ENCODE measurements at regions not wholly inside any gene's neighbourhood (a gene's known extent, or its start where the extent isn't known, plus 50 kb on each side); places are given as distances from the start of the nearest gene placed in this dataset.

DNA sequence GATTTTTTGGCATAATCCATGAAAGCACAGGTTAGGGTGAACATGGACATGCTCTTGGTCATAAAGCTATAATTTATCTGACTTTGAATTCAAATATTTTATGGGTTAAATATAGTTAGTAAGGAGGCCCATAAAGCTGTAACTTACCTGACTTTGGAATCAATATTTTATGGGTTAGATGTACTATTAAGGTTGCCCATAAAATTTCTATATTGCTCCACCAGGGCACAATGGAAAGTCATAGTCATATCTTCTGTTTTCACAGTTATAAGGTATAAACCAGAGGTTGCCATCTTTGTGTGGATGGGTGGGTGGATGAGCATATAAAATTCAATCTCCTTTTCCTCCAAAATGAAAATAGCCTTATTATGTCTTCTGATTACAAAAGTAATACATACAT lies 120.5 kb upstream of the ADAMTSL1 start:
- H3K4me3 ChIP-seq (ENCODE audit: low read depth, low read length) = no peak overlapping the region
- no peak overlapping the region for H3K27ac ChIP-seq (ENCODE audit: low read depth)
- H3K4me1 ChIP-seq (ENCODE audit: insufficient read depth) = no peaks in the 10 kb centered on the region
- no peak for DNase-seq (ENCODE audit: extremely low spot score)
- H3K36me3 ChIP-seq (ENCODE audit: insufficient read depth) = peaks cover 1% of the 10 kb centered on the region

- no peaks in the 10 kb centered on the region for H3K4me1 ChIP-seq (ENCODE audit: insufficient read depth)
- 96% methylated on average over 1 of the region's 1 CpG for WGBS
- H3K36me3 ChIP-seq (ENCODE audit: insufficient read depth) = peaks cover 1% of the 10 kb centered on the region
- no peak overlapping the region for H3K27ac ChIP-seq (ENCODE audit: low read depth)
- H3K4me3 ChIP-seq (ENCODE audit: low read depth, low read length) = no peak overlapping the region
- DNase-seq (ENCODE audit: extremely low spot score) = no peak
Observed at GRCh38 chr9:18357321-18357720, 116.6 kb upstream of the ADAMTSL1 start.

- DNase-seq (ENCODE audit: extremely low spot score) = no peak
- Histone ChIP-seq H3K27ac (ENCODE audit: low read depth) (no peak overlapping the region), H3K4me3 (ENCODE audit: low read depth, low read length) (no peak overlapping the region), H3K36me3 (ENCODE audit: insufficient read depth) (peaks cover 1% of the 10 kb centered on the region), H3K4me1 (ENCODE audit: insufficient read depth) (no peaks in the 10 kb centered on the region)
- WGBS = 97% methylated on average over 2 of the region's 2 CpGs
Observed at GRCh38 chr9:18358325-18358724, 115.6 kb upstream of the ADAMTSL1 start.

DNA sequence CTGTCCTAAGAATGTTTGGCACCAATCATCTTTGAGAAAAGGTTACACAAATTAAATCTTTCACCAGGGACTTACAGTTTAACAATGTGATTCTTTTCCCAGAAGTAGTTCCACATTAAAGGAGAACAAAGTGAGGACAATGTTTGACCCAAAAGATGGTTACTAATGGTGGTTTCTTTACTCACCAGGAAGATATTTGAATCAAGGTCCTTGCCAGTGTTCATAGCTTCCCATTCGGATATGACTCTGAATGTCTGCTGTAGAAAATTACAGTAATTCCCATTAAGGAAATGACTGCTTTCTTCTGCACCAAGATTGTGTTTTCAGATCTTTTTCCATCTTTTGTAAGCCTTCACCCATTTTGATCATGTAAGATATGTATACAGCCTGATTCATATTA lies 114.6 kb upstream of the ADAMTSL1 start:
- 80% methylated on average over 1 of the region's 1 CpG for WGBS
- no peak for DNase-seq (ENCODE audit: extremely low spot score)
- H3K4me1 ChIP-seq (ENCODE audit: insufficient read depth) = no peaks in the 10 kb centered on the region
- H3K4me3 ChIP-seq (ENCODE audit: low read depth, low read length) = no peak overlapping the region
- no peak overlapping the region for H3K27ac ChIP-seq (ENCODE audit: low read depth)
- peaks cover 1% of the 10 kb centered on the region for H3K36me3 ChIP-seq (ENCODE audit: insufficient read depth)

DNA sequence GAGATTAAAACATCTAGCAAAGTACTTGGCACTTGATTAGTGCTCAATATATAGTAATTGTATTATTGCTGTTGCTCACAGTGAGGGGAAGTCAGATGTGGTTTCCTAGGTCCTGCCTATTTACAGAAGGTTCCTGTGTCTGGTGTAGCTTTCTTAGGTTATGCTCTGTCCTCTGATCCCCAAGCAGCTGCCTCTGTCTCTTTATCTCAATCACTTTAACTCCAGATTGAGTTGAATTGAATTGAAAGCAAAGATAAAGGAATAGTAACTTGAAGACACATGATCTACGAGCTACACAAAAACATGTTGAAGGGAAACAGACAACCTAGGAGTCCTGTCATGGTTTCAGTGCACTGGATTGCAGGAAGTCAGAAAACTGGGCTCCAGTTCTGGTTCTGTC lies 113.9 kb upstream of the ADAMTSL1 start:
- Histone ChIP-seq H3K27ac (ENCODE audit: low read depth) (no peak overlapping the region), H3K4me3 (ENCODE audit: low read depth, low read length) (no peak overlapping the region), H3K4me1 (ENCODE audit: insufficient read depth) (no peaks in the 10 kb centered on the region), H3K36me3 (ENCODE audit: insufficient read depth) (peaks cover 1% of the 10 kb centered on the region)
- DNase-seq (ENCODE audit: extremely low spot score) = no peak
- 76% methylated on average over 1 of the region's 1 CpG for WGBS

DNA sequence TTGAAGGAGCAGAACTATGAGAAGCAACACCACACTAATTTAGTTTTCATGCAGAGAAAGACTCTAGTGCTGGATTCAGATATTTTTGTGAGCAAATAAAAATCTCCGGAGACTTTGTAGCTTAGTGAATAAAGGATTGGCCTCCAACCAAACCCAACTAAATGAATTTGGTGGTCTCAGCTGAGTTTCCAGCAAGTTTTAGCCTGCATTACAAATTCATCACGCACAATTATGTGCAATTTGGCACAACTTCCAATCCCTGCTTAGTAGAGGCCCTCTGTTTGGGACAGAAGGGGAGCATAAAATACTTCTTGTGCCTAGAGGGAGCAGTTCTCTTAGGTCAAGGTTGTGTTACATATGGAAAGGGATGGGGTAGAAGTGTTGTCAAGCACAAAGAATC lies 112.3 kb upstream of the ADAMTSL1 start:
- Histone ChIP-seq H3K4me3 (ENCODE audit: low read depth, low read length) (no peak overlapping the region), H3K36me3 (ENCODE audit: insufficient read depth) (peaks cover 1% of the 10 kb centered on the region), H3K27ac (ENCODE audit: low read depth) (no peak overlapping the region), H3K4me1 (ENCODE audit: insufficient read depth) (no peaks in the 10 kb centered on the region)
- WGBS = 60% methylated on average over 2 of the region's 2 CpGs
- DNase-seq (ENCODE audit: extremely low spot score) = no peak

DNA sequence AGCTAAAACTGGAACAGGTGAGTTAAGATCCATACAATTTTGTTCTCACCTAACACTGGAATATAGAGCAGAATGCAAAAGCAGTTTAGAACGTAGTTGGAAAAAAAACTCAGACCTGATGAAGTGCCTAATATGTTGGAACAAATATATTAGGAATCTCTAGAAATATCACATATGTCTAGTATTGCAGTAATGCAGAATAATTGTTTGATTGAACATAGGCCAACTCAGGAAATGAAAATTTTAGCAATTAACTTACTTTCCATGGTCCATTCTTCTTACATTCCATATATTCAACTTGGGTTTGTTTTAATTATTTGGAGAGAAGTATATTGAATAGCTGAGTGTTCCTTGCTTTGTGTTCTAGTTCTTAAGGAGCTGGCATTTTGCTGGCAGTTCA lies 111.8 kb upstream of the ADAMTSL1 start:
- WGBS = 89% methylated on average over 1 of the region's 1 CpG
- H3K4me1 ChIP-seq (ENCODE audit: insufficient read depth) = no peaks in the 10 kb centered on the region
- no peak overlapping the region for H3K4me3 ChIP-seq (ENCODE audit: low read depth, low read length)
- DNase-seq (ENCODE audit: extremely low spot score) = no peak
- no peak overlapping the region for H3K27ac ChIP-seq (ENCODE audit: low read depth)
- no peaks in the 10 kb centered on the region for H3K36me3 ChIP-seq (ENCODE audit: insufficient read depth)

DNA sequence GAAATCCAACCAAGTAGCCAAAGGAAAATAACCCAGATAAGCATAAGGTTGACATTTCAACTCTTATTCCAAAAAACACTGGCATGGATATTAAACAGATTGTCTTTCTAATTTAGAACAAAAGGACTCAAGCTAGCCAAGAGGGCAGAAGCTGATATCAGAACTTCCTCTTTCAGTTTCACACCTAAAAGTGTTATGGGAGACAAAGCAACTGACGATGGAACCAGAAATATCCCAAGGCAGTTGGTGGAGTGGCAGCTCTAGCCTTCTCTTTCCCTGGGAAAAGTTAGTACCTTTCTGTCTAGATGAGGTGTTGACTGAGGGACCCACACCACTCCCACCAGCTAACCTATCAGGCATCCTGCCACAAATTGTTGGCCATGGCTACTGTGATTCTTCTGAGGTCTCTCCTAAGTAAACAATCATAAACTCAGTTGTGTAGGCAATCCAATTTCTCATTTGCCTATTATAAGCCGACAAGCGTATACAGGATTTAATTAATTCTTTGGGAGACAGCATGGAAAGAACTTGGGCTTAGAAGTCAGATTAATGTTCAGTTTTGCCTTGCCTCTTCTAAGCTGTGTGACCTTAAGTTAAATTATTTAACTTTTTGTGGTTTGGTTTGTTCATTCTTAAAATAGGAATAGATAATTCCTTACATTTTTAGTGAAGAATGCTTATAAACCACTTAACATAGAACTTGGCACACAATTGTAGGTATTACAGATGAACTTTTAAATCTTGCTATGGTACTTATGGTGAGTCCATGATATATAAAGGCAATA lies 110.9 kb upstream of the ADAMTSL1 start:
- H3K27ac ChIP-seq (ENCODE audit: low read depth) = no peak overlapping the region

GRCh38 chr9:18365651-18366050 lies 108.3 kb upstream of the ADAMTSL1 start:
- no peaks in the 10 kb centered on the region for H3K4me1 ChIP-seq (ENCODE audit: insufficient read depth)
- no peak overlapping the region for H3K4me3 ChIP-seq (ENCODE audit: low read depth, low read length)
- no peaks in the 10 kb centered on the region for H3K36me3 ChIP-seq (ENCODE audit: insufficient read depth)
- no peak overlapping the region for H3K27ac ChIP-seq (ENCODE audit: low read depth)
- WGBS = 93% methylated on average over 6 of the region's 6 CpGs
- DNase-seq (ENCODE audit: extremely low spot score) = no peak

More for the DNA sequence above, 110.9 kb upstream of the ADAMTSL1 start:
- Histone ChIP-seq H3K4me1 (ENCODE audit: insufficient read depth) (no peaks in the 10 kb centered on the region), H3K36me3 (ENCODE audit: insufficient read depth) (no peaks in the 10 kb centered on the region), H3K4me3 (ENCODE audit: low read depth, low read length) (no peak overlapping the region)
- DNase-seq (ENCODE audit: extremely low spot score) = no peak
- 23% methylated on average over 3 of the region's 3 CpGs for WGBS

DNA sequence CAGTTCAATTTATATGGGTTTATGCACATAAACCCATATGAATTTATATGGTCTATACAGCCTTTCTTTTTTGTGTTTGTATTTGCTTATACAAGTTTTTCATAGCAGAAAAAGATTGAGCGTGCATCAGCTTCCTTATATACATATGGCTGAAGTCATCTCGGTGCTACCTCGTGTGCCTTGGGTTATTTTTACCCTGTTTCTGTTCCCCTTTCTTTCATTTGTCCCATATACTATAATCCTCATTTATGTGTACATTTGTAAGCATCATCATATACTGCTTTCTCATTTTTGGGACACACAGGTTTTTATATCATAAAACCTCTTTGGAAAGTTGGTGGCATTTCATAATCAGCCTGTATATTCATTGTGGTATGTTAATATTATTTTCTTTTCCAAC lies 107.8 kb upstream of the ADAMTSL1 start:
- Histone ChIP-seq H3K4me1 (ENCODE audit: insufficient read depth) (no peaks in the 10 kb centered on the region), H3K36me3 (ENCODE audit: insufficient read depth) (no peaks in the 10 kb centered on the region), H3K4me3 (ENCODE audit: low read depth, low read length) (no peak overlapping the region), H3K27ac (ENCODE audit: low read depth) (no peak overlapping the region)
- DNase-seq (ENCODE audit: extremely low spot score) = no peak
- WGBS = 81% methylated on average over 3 of the region's 3 CpGs

DNA sequence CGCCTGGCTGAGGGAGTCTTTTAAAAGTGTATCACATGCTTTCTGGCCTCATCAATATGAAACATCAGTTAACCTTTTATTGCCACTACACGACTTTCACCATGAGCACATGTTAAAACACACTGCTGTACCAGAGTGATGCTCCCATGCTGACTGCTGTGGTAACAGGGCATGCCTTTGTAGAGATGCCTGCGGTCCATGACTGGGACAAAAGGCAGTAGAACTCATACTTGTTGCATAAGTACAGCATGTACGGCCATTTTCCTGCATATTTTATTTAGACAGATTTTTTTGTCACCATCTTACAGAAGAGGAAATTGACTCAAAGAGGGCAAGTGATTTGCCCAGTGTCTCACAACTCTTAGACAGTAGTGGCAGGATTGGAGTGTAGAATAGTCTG lies 105.7 kb upstream of the ADAMTSL1 start:
- WGBS = 91% methylated on average over 4 of the region's 4 CpGs
- DNase-seq (ENCODE audit: extremely low spot score) = no peak
- Histone ChIP-seq H3K4me3 (ENCODE audit: low read depth, low read length) (no peak overlapping the region), H3K36me3 (ENCODE audit: insufficient read depth) (no peaks in the 10 kb centered on the region), H3K4me1 (ENCODE audit: insufficient read depth) (no peaks in the 10 kb centered on the region), H3K27ac (ENCODE audit: low read depth) (no peak overlapping the region)

DNA sequence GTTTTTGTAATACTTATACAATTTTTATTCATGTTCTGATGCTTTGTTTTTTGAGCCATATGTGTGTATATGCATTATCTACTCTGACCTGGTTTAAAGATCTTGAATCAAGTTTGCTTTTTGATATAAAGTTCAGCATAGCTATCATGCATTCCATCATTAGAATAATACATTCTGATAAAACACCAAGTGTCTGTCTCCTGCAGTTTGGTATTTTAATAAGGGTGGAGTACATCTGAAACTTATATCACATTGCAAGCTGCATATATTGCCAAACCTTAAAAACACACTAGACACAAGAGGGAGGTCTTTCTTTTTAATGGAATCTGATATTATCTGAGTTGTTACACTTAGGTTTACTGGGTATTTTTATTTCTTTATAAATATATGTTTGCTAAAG lies 102.8 kb upstream of the ADAMTSL1 start:
- H3K27ac ChIP-seq (ENCODE audit: low read depth) = no peak overlapping the region
- H3K4me1 ChIP-seq (ENCODE audit: insufficient read depth) = no peaks in the 10 kb centered on the region
- H3K4me3 ChIP-seq (ENCODE audit: low read depth, low read length) = no peak overlapping the region
- no peak for DNase-seq (ENCODE audit: extremely low spot score)
- no peaks in the 10 kb centered on the region for H3K36me3 ChIP-seq (ENCODE audit: insufficient read depth)

GRCh38 chr9:18371621-18372020 lies 102.3 kb upstream of the ADAMTSL1 start:
- DNase-seq (ENCODE audit: extremely low spot score) = no peak
- no peaks in the 10 kb centered on the region for H3K36me3 ChIP-seq (ENCODE audit: insufficient read depth)
- 30% methylated on average over 3 of the region's 3 CpGs for WGBS
- H3K27ac ChIP-seq (ENCODE audit: low read depth) = no peak overlapping the region
- H3K4me3 ChIP-seq (ENCODE audit: low read depth, low read length) = no peak overlapping the region
- no peaks in the 10 kb centered on the region for H3K4me1 ChIP-seq (ENCODE audit: insufficient read depth)

GRCh38 chr9:18379073-18379811 lies 94.7 kb upstream of the ADAMTSL1 start:
- Histone ChIP-seq H3K36me3 (ENCODE audit: insufficient read depth) (no peaks in the 10 kb centered on the region), H3K27ac (ENCODE audit: low read depth) (no peak overlapping the region), H3K4me3 (ENCODE audit: low read depth, low read length) (no peak overlapping the region), H3K4me1 (ENCODE audit: insufficient read depth) (no peaks in the 10 kb centered on the region)
- 76% methylated on average over 5 of the region's 5 CpGs for WGBS
- DNase-seq (ENCODE audit: extremely low spot score) = no peak
